ENCODE measurements at regions not wholly inside any gene's neighbourhood (a gene's known extent, or its start where the extent isn't known, plus 50 kb on each side); places are given as distances from the start of the nearest gene placed in this dataset.

- no peaks in the 10 kb centered on the region for H3K27me3 ChIP-seq (ENCODE audit: control insufficient read depth, insufficient read depth, low read length)
- H3K4me3 ChIP-seq (ENCODE audit: low read depth, low read length), result no peak overlapping the region
- no peak for FAIRE-seq
- no peak for DNase-seq (ENCODE audit: low read depth)
- H3K36me3 ChIP-seq (ENCODE audit: control insufficient read depth, insufficient read depth, low read length), result no peaks in the 10 kb centered on the region
- TF ChIP-seq, protein P1, sequence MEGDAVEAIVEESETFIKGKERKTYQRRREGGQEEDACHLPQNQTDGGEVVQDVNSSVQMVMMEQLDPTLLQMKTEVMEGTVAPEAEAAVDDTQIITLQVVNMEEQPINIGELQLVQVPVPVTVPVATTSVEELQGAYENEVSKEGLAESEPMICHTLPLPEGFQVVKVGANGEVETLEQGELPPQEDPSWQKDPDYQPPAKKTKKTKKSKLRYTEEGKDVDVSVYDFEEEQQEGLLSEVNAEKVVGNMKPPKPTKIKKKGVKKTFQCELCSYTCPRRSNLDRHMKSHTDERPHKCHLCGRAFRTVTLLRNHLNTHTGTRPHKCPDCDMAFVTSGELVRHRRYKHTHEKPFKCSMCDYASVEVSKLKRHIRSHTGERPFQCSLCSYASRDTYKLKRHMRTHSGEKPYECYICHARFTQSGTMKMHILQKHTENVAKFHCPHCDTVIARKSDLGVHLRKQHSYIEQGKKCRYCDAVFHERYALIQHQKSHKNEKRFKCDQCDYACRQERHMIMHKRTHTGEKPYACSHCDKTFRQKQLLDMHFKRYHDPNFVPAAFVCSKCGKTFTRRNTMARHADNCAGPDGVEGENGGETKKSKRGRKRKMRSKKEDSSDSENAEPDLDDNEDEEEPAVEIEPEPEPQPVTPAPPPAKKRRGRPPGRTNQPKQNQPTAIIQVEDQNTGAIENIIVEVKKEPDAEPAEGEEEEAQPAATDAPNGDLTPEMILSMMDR (IDR thresholded peaks at IDR 0.05; ENCODE audit: insufficient read depth, low read length, severe bottlenecking), result no peak
Observed at GRCh38 chr6:139557547-139557946, 183.1 kb upstream of the CITED2 start.

- Histone ChIP-seq H3K36me3 (ENCODE audit: control insufficient read depth, insufficient read depth, low read length) (no peaks in the 10 kb centered on the region), H3K27me3 (ENCODE audit: control insufficient read depth, insufficient read depth, low read length) (no peaks in the 10 kb centered on the region), H3K4me3 (ENCODE audit: low read depth, low read length) (no peak overlapping the region)
- TF ChIP-seq, protein P1 (IDR thresholded peaks at IDR 0.05; ENCODE audit: insufficient read depth, low read length, severe bottlenecking), result no peak
- no peak for FAIRE-seq
- DNase-seq (ENCODE audit: low read depth), result no peak
Observed at GRCh38 chr6:139556532-139556931, 182.1 kb upstream of the CITED2 start.

DNA sequence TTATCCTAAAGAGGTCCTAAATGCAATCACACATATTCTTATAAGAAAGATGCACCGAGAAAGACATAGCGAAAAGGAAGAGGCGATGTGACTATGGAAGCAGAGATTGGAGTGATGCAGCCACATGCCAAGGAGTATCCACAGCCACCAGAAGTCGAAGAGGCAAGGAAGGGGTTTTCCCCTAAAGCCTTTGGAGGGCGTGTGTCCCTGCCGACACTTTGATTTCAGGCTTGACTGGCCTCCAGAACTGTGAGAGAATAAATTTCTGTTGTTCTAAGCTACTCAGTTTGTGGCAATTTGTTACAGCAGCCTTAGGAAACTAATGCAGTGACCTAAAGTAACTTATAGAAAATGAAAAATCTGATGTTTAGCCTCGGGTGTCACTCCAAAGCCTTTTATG is 179.5 kb upstream of the CITED2 start:
- Histone ChIP-seq H3K4me3 (ENCODE audit: low read depth, low read length) (no peak overlapping the region), H3K36me3 (ENCODE audit: control insufficient read depth, insufficient read depth, low read length) (no peaks in the 10 kb centered on the region), H3K27me3 (ENCODE audit: control insufficient read depth, insufficient read depth, low read length) (no peaks in the 10 kb centered on the region)
- TF ChIP-seq, protein P1 (IDR thresholded peaks at IDR 0.05; ENCODE audit: insufficient read depth, low read length, severe bottlenecking), result no peak
- DNase-seq (ENCODE audit: low read depth) (no peak), FAIRE-seq (no peak)

DNA sequence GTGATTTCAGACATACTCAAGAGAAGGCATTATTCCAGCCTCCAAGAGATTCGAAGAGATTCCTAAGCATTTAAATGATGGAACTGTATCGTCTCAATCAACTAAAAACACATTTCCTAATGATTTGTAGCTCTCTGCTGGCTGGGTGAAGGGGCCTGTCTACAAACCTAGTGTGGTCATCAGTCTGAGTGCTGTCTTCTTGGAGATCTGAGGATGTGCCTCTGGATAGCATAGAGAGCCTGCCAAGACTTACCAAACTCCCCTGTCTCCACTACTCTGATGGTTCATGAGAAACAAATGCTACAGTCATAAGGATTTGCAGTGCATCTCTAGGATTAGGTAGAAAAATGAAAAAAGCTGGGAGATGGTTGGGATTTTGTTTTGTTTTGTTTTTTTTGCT is 176.9 kb upstream of the CITED2 start:
- H3K36me3 ChIP-seq (ENCODE audit: control insufficient read depth, insufficient read depth, low read length), result no peaks in the 10 kb centered on the region
- DNase-seq (ENCODE audit: low read depth) (no peak), FAIRE-seq (peak; percentile 64)
- TF ChIP-seq, protein P1 (IDR thresholded peaks at IDR 0.05; ENCODE audit: insufficient read depth, low read length, severe bottlenecking), result no peak
- no peaks in the 10 kb centered on the region for H3K27me3 ChIP-seq (ENCODE audit: control insufficient read depth, insufficient read depth, low read length)
- no peak overlapping the region for H3K4me3 ChIP-seq (ENCODE audit: low read depth, low read length)

- FAIRE-seq, result no peak
- no peak overlapping the region for H3K4me3 ChIP-seq (ENCODE audit: low read depth, low read length)
- H3K36me3 ChIP-seq (ENCODE audit: control insufficient read depth, insufficient read depth, low read length), result no peaks in the 10 kb centered on the region
- no peak for DNase-seq (ENCODE audit: low read depth)
- H3K27me3 ChIP-seq (ENCODE audit: control insufficient read depth, insufficient read depth, low read length), result no peaks in the 10 kb centered on the region
- TF ChIP-seq, protein P1 (IDR thresholded peaks at IDR 0.05; ENCODE audit: insufficient read depth, low read length, severe bottlenecking), result no peak
Observed at GRCh38 chr6:139550361-139550760, 175.9 kb upstream of the CITED2 start.

- TF ChIP-seq, protein P1 (IDR thresholded peaks at IDR 0.05; ENCODE audit: insufficient read depth, low read length, severe bottlenecking), result no peak
- no peak for FAIRE-seq
- DNase-seq (ENCODE audit: low read depth), result peak; percentile 77
- Histone ChIP-seq H3K27me3 (ENCODE audit: control insufficient read depth, insufficient read depth, low read length) (no peaks in the 10 kb centered on the region), H3K4me3 (ENCODE audit: low read depth, low read length) (no peak overlapping the region), H3K36me3 (ENCODE audit: control insufficient read depth, insufficient read depth, low read length) (no peaks in the 10 kb centered on the region)
Observed at GRCh38 chr6:139549561-139550070, 175.2 kb upstream of the CITED2 start.

Measured in bronchial epithelial cell (primary cell).